ENCODE measurements at regions not wholly inside any gene's neighbourhood (a gene's known extent, or its start where the extent isn't known, plus 50 kb on each side); places are given as distances from the start of the nearest gene placed in this dataset.

DNA sequence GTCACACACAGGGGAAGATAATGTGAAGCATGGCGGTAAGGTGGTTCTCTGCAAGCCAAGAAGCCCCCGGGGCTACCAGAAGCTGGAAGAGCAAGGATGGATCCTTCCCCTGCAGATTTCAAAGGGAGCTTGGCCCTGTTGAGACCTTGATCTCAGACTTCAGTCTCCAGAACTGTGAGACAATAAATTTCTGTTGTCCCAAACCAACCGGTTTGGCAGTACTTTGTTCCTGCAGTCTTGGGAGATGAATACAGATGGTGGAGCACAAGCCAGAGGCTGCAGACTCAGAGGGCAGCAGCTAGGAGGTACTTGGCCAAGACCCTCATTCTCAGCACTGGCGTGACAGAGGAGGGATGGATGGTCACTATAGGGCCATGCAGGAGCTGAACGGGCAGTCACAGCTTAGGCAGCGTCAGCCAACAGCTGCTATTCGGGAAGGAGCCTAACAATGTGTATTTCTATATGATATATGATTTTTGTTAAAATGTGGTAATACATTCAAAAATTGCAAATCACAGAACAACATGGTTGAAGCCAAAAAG, 387.3 kb downstream of the TNS3 start:
- TF ChIP-seq POLR2A (IDR thresholded peaks at IDR 0.05), result no peak
- TF ChIP-seq, protein P1, sequence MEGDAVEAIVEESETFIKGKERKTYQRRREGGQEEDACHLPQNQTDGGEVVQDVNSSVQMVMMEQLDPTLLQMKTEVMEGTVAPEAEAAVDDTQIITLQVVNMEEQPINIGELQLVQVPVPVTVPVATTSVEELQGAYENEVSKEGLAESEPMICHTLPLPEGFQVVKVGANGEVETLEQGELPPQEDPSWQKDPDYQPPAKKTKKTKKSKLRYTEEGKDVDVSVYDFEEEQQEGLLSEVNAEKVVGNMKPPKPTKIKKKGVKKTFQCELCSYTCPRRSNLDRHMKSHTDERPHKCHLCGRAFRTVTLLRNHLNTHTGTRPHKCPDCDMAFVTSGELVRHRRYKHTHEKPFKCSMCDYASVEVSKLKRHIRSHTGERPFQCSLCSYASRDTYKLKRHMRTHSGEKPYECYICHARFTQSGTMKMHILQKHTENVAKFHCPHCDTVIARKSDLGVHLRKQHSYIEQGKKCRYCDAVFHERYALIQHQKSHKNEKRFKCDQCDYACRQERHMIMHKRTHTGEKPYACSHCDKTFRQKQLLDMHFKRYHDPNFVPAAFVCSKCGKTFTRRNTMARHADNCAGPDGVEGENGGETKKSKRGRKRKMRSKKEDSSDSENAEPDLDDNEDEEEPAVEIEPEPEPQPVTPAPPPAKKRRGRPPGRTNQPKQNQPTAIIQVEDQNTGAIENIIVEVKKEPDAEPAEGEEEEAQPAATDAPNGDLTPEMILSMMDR (IDR thresholded peaks at IDR 0.05), result no peak

Measured in thyroid gland (tissue), 4 donors.